HG03025 (cell line): ENCODE measurements at regions not wholly inside any gene's neighbourhood (a gene's known extent, or its start where the extent isn't known, plus 50 kb on each side); places are given as distances from the start of the nearest gene placed in this dataset.
"Not testable (repeated sequence)": the region's sequence is repeated elsewhere in the genome, so short reads cannot be mapped to it uniquely, and the experiment has no call there.

Experiments used
- ATAC-seq: cut with Tn5 transposase; IDR thresholded peaks from one replicate; pipeline ENCODE4 v1.9.1; 2021; ENCODE audit warnings: mild to moderate bottlenecking, moderate library complexity; ENCODE audit not compliant: unreplicated experiment, low FRiP score

- ATAC-seq = no peak
Observed at GRCh38 chr14:29351996-29352705, 575.5 kb downstream of the PRKD1 start.

DNA sequence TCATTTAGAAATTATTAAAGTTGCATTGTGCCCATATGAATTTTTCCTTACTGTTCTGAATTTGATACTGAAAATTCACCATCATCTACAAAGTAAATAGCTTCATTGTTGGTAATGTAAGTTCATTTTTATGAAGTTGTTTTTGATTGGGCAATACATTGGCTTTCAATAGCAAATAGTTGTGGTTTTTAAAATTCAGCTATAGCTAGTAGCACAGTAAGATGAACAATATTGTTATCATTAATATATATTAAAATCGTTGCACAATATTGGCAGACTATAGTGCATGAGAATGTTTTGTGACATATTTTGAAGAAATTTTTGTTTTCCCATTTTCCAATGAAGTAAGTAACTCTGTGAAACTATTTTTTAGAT lies 575.0 kb downstream of the PRKD1 start:
- ATAC-seq = no peak

- no peak for ATAC-seq
Observed at GRCh38 chr14:29353513-29353912, 574.1 kb downstream of the PRKD1 start.

- ATAC-seq = no peak
Observed at GRCh38 chr14:29354486-29354885, 573.2 kb downstream of the PRKD1 start.

DNA sequence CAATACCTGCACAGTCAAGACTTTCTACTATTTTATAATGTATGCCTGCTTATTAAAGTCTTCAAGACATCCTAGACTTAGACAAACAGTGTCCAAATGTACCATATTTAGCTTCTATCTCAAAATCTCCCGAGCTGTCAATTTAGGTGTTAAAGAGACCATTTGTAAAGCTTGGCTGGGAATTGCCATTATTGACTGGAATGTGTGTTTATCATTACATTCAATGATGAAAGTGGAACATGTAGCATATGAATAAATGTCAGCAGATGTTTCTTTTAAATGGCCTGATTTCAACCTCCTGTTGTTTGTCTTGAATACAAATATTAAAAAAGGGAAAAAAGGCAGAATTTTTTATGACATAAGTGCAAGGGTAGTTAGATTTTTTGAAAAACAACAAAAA lies 572.3 kb downstream of the PRKD1 start:
- ATAC-seq = no peak

DNA sequence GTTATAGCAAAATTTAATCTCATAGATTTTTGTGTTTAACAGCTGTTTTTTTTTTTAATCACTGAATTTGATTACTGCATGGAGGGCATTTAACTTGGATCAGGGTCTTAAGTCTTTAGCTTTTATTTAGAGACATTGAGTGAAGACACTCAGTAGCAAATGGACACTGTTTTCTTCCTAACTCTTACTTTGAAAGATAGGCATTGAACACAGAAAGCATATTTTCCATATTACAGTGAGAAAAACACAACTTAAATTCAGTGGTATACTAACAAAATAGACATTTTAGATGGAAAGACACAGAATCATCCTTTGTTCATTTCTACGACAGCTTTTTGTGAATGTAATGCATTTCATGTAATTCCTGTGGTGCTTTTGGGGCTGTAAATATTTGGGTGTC lies 571.8 kb downstream of the PRKD1 start:
- ATAC-seq = no peak

GRCh38 chr14:29360656-29361055 lies 567.0 kb downstream of the PRKD1 start:
- ATAC-seq = no peak

GRCh38 chr14:29370024-29370423 lies 557.6 kb downstream of the PRKD1 start:
- ATAC-seq = no peak

DNA sequence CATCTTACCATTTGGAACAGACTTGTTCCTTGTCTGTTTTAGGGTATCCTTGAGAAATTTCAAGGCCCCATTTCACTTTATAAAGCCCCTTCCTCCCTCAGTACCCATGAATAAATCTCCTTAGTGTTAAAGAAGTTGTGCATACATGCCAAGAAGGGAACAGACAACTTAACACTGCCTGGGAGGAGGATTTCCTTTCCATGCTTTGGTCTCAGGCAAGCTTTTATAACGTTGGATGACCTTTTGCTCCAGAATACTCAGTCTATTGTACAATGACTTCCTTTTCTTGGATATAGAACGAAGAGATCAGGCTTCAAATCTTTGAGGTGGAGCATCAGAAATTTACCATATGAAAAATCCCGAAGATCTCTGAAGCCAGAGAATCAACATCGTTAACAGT lies 551.4 kb downstream of the PRKD1 start:
- no peak for ATAC-seq

DNA sequence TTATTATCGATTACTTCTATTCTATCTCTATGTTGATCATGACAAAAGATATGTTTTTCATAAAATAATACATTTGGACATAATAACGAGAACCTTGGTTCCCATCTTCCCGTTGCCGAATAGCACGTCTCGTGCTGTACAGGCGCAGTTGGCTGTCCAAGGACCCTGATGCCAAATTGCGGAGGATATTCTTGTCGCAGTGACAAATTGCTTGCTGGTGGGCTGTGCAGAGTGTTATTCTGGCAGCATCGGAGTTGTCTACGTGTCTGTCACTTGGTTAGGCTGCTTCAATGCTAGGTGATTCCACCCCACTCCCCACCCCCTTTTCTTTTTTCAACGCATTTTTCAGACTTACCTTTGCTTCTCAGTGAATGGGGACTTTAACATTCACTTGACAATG lies 546.8 kb downstream of the PRKD1 start:
- no peak for ATAC-seq

DNA sequence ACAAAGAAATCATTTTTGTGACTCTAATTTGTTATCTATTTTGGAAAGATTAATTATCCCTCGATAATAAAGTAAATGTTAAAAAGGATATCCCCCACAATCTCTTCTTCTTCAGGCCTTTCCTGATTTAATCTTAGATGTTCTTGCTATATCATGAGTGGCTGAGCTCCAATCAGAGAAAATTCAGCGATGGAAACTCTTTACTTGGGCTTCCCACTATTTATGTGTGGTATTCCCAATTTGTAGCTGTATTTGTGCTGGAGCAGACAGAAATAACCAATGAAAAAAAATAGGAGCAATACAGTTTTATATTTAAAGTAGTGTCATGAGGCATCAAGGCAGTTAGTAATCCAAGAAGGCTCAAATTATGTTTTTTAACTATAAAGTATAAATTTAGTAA lies 539.1 kb downstream of the PRKD1 start:
- ATAC-seq = no peak

DNA sequence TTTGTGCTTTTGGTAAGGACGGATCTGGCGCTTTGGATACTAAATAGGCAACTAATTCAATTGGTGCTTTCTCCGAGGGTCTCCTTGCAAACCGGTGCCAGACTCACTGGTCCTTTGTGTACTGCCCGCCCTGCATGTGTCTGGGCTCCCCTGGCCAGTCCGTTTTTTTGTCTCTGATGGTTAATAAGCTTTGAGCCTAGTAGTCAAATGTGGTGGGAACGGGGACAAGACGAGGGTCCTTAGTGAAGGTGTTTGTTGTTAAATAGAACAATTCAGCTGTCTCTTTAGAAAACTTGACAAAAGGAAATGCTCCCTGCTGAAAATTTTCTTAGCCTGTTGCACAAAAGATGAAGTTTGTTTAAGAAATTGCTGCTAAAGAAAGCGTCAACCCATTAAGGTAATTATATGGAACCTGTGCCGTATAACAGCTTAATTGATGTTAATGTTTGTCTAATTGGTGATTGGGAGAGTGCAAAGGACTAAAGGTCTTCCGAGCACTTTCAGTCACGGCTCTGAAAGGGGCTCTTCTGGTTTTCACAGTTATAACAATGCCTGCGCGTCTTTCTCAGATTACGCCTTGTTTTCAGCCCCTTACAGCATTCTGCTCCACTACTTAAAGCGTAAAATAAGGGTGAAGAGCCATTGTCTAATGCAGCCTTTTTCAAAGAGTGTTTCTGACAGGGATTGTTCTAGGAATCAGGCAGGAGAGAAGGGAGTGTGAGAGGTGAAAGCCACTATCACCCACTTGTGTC lies 537.4 kb downstream of the PRKD1 start:
- ATAC-seq = no peak

DNA sequence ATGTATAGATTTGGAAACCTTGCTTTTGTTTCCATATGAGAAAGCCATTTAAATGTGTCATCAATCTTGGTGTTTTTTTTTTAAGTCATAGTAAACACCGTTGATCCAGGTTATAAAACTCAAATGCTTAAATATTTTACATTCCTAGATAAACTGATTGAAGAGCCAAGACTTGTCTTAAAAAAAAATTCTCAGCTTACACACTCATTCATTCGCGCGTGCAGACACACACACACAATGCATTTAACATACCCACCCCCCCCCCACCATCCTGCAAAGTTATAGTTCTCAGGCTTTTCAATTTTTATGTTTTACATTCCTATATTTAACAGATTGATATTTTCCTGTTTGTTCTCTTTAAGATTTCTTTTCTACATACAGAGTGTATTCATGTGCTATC lies 536.4 kb downstream of the PRKD1 start:
- ATAC-seq = no peak

DNA sequence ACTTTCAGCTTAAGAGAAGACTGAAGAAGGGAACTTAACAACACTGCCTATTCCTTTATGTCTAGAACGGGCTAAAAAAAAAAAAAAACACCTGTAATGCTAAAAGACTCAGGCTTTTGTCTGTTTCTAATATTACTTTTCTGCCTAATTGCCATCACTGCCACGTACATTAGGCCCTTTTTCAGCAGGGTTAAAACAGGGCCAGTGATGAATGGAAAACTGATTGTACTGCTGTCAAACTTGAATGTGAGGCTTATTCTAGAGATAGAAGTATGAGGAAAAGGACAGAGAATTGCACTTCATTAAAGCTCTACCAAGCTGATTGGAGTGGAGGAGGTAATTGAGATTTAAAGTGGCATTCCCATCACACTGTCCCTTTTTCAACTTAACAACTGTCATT lies 535.8 kb downstream of the PRKD1 start:
- no peak for ATAC-seq

- ATAC-seq = no peak
Observed at GRCh38 chr14:29392287-29392686, 535.4 kb downstream of the PRKD1 start.

DNA sequence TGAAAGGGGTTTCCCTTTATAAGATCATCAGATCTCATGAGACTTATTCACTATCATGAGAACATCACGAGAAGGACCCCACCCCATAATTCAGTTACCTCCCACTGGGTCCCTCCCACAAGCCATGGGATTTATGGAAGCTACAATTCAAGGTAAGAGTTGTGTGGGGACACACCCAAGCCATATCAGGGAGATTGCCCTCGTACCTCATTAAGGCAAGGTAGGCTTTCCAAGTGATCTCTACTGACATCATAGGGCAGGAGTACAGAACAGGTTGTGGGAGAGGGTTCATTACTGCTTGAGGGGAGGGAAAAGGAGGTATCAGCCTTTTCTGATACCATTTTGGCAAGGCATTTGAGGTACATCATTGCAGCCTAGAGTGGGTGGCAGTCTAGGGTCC lies 524.6 kb downstream of the PRKD1 start:
- ATAC-seq = no peak

- no peak for ATAC-seq
Observed at GRCh38 chr14:29410581-29410980, 517.1 kb downstream of the PRKD1 start.

GRCh38 chr14:29414931-29415330 lies 512.7 kb downstream of the PRKD1 start:
- ATAC-seq = not testable (repeated sequence)

GRCh38 chr14:29419736-29420135 lies 507.9 kb downstream of the PRKD1 start:
- no peak for ATAC-seq

DNA sequence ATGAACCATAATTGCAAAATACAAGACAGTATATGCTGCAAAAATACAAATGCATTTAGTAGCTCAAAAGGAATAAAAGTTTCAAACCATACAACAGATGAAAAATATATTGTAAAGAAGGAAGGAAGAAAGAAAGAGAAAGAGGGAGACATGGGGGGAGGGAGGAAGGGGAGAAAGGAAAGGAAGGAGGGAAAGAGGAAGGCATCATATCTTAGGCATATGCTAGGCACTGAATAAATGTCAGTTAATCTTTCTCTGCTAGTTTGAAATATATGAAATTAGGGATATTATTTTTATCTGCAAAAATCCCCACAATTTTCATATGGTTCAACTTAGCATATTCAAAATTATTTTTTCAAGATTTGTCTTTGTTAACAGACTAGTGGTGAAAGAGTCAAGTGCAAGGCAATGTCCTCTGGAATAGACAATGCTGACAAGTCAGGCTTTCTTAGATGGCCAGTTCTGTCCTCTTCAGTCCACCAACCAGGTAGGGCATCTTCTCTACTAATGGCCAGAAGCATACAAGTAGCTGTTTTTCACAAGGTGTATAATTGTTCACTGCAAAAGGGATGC lies 506.4 kb downstream of the PRKD1 start:
- ATAC-seq = no peak

- ATAC-seq = no peak
Observed at GRCh38 chr14:29425705-29426482, 501.8 kb downstream of the PRKD1 start.
